B cell (primary cell): ENCODE measurements at regions not wholly inside any gene's neighbourhood (a gene's known extent, or its start where the extent isn't known, plus 50 kb on each side); places are given as distances from the start of the nearest gene placed in this dataset.
A peak's percentile ranks its signal among the peaks of the same experiment; 100 is the strongest.

Source experiments
- ATAC-seq: fragments of 200-7000 bp; cut with Tn5 transposase; one replicate; pipeline ENCODE4 v1.10.0; 2021; ENCODE audit warnings: low read depth, mild to moderate bottlenecking, moderate number of reproducible peaks, moderate library complexity
- CTCF ChIA-PET: fragments of 350-600 bp; sonication (Branson Sonifier 250); formaldehyde crosslinking; loops from one replicate; lab custom pipeline; 2021; ENCODE audit warnings: antibody characterized with exemption, inconsistent platforms; lab: Charles Lee
- POLR2A ChIA-PET: fragments of 350-600 bp; sonication (Branson Sonifier 250); formaldehyde crosslinking; loops from one replicate; lab custom pipeline; 2021; ENCODE audit warnings: antibody characterized with exemption; lab: Charles Lee
- DNase-seq: peaks from one replicate; pipeline ENCODE4 v3.0.0; 2013
- H2AFZ ChIP-seq: 2 replicates; pipeline ENCODE4 v1.6.1; 2012; ENCODE audit warnings: mild to moderate bottlenecking, low read depth, low read length; ENCODE audit not compliant: insufficient read depth, poor library complexity, severe bottlenecking
- H3K27ac ChIP-seq, 2 donors: 1 replicate in 1 of 2; 2 replicates in 1 of 2; pipeline ENCODE4 v1.5.1; 2012 to 2013; ENCODE audit warnings: low read length in 2 of 2, mild to moderate bottlenecking in 2 of 2, moderate library complexity in 1 of 2
- H3K27me3 ChIP-seq, 4 experiments: fragments of 200-600 bp in 1 of 4; sonication (generic) in 1 of 4; replicated peaks in 1 of 4; 1 replicate in 2 of 4; 2 replicates in 2 of 4; pipeline versions ENCODE4 v1.6.1 to v1.7.0; 2013 to 2016; ENCODE audit warnings: low read length in 3 of 4, mild to moderate bottlenecking in 2 of 4, mixed read lengths in 1 of 4, moderate library complexity in 1 of 4; ENCODE audit not compliant: insufficient read depth in 4 of 4, control insufficient read depth in 3 of 4; ENCODE audit errors: control extremely low read depth in 1 of 4
- H3K36me3 ChIP-seq, 2 experiments: replicated peaks in 1 of 2; 1 replicate in 1 of 2; 2 replicates in 1 of 2; pipeline versions ENCODE4 v1.6.1 to v1.7.1; 2013; ENCODE audit warnings: low read length in 1 of 2; ENCODE audit not compliant: insufficient read depth in 2 of 2, control insufficient read depth in 1 of 2; ENCODE audit errors: control extremely low read depth in 1 of 2, extremely low read depth in 1 of 2
- H3K4me1 ChIP-seq, 2 donors: fragments of 200-600 bp in 1 of 2; sonication (generic) in 1 of 2; 1 replicate in 1 of 2; 2 replicates in 1 of 2; pipeline versions ENCODE4 v1.5.1 to v1.6.1; 2013 to 2017; ENCODE audit warnings: low read length in 2 of 2; ENCODE audit not compliant: control insufficient read depth in 2 of 2, insufficient read depth in 2 of 2
- H3K4me2 ChIP-seq: replicated peaks from 2 replicates; pipeline ENCODE3; 2012; ENCODE audit warnings: mild to moderate bottlenecking, low read depth, low read length; ENCODE audit not compliant: poor library complexity, severe bottlenecking
- H3K4me3 ChIP-seq, 5 experiments: fragments of 200-600 bp in 1 of 5; sonication (generic) in 1 of 5; 1 replicate in 3 of 5; 2 replicates in 2 of 5; pipeline versions ENCODE4 v1.5.1 to v1.7.0; 2011 to 2016; ENCODE audit warnings: low read length in 4 of 5, mild to moderate bottlenecking in 4 of 5, low read depth in 2 of 5, control low read depth in 1 of 5, moderate library complexity in 1 of 5; ENCODE audit not compliant: insufficient read depth in 1 of 5; ENCODE audit errors: control extremely low read depth in 1 of 5, extremely low read depth in 1 of 5
- H3K79me2 ChIP-seq: fragments of 200-600 bp; sonication (generic); one replicate; pipeline ENCODE4 v1.6.0; 2016; ENCODE audit warnings: low read length; ENCODE audit not compliant: control insufficient read depth, insufficient read depth
- H3K9ac ChIP-seq: fragments of 200-600 bp; sonication (generic); 2 replicates; pipeline ENCODE4 v1.6.1; 2017; ENCODE audit warnings: mild to moderate bottlenecking, low read length, moderate library complexity
- H3K9me3 ChIP-seq, 3 donors: one replicate each; pipeline versions ENCODE4 v1.6.1 to v1.7.1; 2013; ENCODE audit warnings: low read length in 2 of 3; ENCODE audit not compliant: control insufficient read depth in 2 of 3, insufficient read depth in 1 of 3; ENCODE audit errors: control extremely low read depth in 1 of 3
- H4K20me1 ChIP-seq: 2 replicates; pipeline ENCODE4 v1.6.0; 2012; ENCODE audit warnings: mild to moderate bottlenecking, low read length; ENCODE audit not compliant: insufficient read depth, control insufficient read depth, poor library complexity, severe bottlenecking
- H3K27ac Mint-ChIP-seq: one replicate; pipeline ENCODE4 v1.8.0; 2021; ENCODE audit warnings: mixed read lengths
- H3K27me3 Mint-ChIP-seq: one replicate; pipeline ENCODE4 v1.8.0; 2021; ENCODE audit warnings: mixed read lengths
- H3K4me1 Mint-ChIP-seq: one replicate; pipeline ENCODE4 v1.8.0; 2021; ENCODE audit warnings: mixed read lengths
- H3K4me3 Mint-ChIP-seq: one replicate; pipeline ENCODE4 v1.8.0; 2021; ENCODE audit warnings: mixed read lengths
- H3K9me3 Mint-ChIP-seq: one replicate; pipeline ENCODE4 v1.8.0; 2022; ENCODE audit warnings: mixed read lengths; ENCODE audit not compliant: insufficient read depth
- CTCF ChIP-seq: fragments of 200-600 bp; IDR thresholded peaks from one replicate; pipeline ENCODE4 v1.8.0; 2022; ENCODE audit warnings: antibody characterized with exemption, mild to moderate bottlenecking
- EZH2 ChIP-seq: IDR thresholded peaks from 2 replicates; pipeline ENCODE4 v1.6.1; 2012; ENCODE audit warnings: borderline replicate concordance, low read depth, mild to moderate bottlenecking, moderate library complexity, low read length; ENCODE audit not compliant: insufficient read depth, poor library complexity, severe bottlenecking
- WGBS: methylation state at CpG from one replicate; pipeline ENCODE4 v1.1.5; 2013; ENCODE audit warnings: missing lambda C conversion rate; ENCODE audit not compliant: insufficient coverage; 5-methylcytosine and 5-hydroxymethylcytosine counted together
- intact Hi-C: fragments of 100-400 bp; cut with micrococcal nuclease; formaldehyde crosslinking; loops from one replicate; pipeline ENCODE4 v1.10.0; 2022

GRCh38 chr18:65458871-65459270 lies 291.9 kb upstream of the CDH7 start:
- H3K36me3 ChIP-seq: no peaks in the 10 kb centered on the region
- no peak overlapping the region for H3K4me3 Mint-ChIP-seq
- TF ChIP-seq CTCF (no peak), EZH2 (no peak)

DNA sequence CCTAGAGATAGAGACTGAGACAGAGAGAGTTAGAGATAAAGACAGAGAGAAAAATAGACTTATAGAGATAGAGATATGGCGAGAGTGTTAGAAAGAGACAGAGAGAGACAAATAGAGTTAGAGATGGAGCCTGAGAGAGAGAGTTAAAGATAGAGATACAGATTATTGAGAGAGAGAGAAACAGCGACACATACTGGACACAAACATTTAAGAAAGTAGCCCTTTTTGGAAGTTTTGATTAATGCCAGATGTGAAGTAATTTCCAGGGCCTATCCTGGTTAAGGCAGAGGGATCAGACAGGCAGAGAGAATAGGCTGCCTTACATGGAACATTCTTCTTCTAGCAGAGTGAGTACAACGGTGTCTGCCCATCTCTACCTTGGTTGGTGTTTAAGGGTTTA lies 311.6 kb upstream of the CDH7 start:
- Histone ChIP-seq H3K27me3 (no peaks in the 10 kb centered on the region), H3K4me1 (no peaks in the 10 kb centered on the region), H4K20me1 (no peaks in the 10 kb centered on the region), H3K36me3 (no peaks in the 10 kb centered on the region), H3K9ac (no peak overlapping the region), H2AFZ (no peak overlapping the region), H3K4me2 (no peak overlapping the region), H3K4me3 (no peak overlapping the region), H3K27ac (no peak overlapping the region), H3K9me3 (no peaks in the 10 kb centered on the region), H3K79me2 (no peaks in the 10 kb centered on the region)
- 82% methylated on average over 2 of the region's 3 CpGs for WGBS
- Mint-ChIP-seq H3K9me3 (no peaks in the 10 kb centered on the region), H3K4me1 (no peaks in the 10 kb centered on the region), H3K27ac (no peak overlapping the region), H3K4me3 (no peak overlapping the region), H3K27me3 (no peaks in the 10 kb centered on the region)
- TF ChIP-seq EZH2 (no peak), CTCF (peak; percentile 18)
- ATAC-seq: no peak
- no peak for DNase-seq
- intact Hi-C loops: no loop called here
- ChIA-PET CTCF (no interaction called here), POLR2A (no interaction called here)

More at GRCh38 chr18:65458871-65459270, 291.9 kb upstream of the CDH7 start:
- DNase-seq (no peak), ATAC-seq (no peak)
- Histone ChIP-seq H3K4me1 (no peaks in the 10 kb centered on the region), H3K79me2 (no peaks in the 10 kb centered on the region), H4K20me1 (no peaks in the 10 kb centered on the region), H3K9ac (no peak overlapping the region), H3K27me3 (no peaks in the 10 kb centered on the region), H3K27ac (no peak overlapping the region), H2AFZ (no peak overlapping the region), H3K9me3 (no peaks in the 10 kb centered on the region), H3K4me3 (no peak overlapping the region), H3K4me2 (no peak overlapping the region)
- H3K4me1 Mint-ChIP-seq: no peaks in the 10 kb centered on the region
- H3K27ac Mint-ChIP-seq: no peak overlapping the region
- H3K27me3 Mint-ChIP-seq: no peaks in the 10 kb centered on the region
- intact Hi-C loops: no loop called here
- H3K9me3 Mint-ChIP-seq: no peaks in the 10 kb centered on the region
- ChIA-PET POLR2A (no interaction called here), CTCF (no interaction called here)
- WGBS: no CpG with 5 or more reads among the region's 1 CpG
